SK-N-MC (cell line): ENCODE measurements at regions not wholly inside any gene's neighbourhood (a gene's known extent, or its start where the extent isn't known, plus 50 kb on each side); places are given as distances from the start of the nearest gene placed in this dataset.

Experiments
- EZH2 ChIP-seq: fragments of 200-600 bp; sonication (generic); IDR thresholded peaks from one replicate; pipeline ENCODE4 v1.6.1; 2017; ENCODE audit warnings: antibody characterized with exemption
- FOXP2 ChIP-seq: optimal IDR thresholded peaks from 2 replicates; pipeline ENCODE3; 2011; ENCODE audit warnings: mild to moderate bottlenecking, moderate library complexity; ENCODE audit not compliant: insufficient read depth; ENCODE audit errors: extremely low read length, control extremely low read depth
- POLR2AphosphoS5 ChIP-seq: IDR thresholded peaks from 2 replicates; pipeline ENCODE4 v1.6.1; 2012; ENCODE audit warnings: mild to moderate bottlenecking, low read depth, low read length, borderline replicate concordance

DNA sequence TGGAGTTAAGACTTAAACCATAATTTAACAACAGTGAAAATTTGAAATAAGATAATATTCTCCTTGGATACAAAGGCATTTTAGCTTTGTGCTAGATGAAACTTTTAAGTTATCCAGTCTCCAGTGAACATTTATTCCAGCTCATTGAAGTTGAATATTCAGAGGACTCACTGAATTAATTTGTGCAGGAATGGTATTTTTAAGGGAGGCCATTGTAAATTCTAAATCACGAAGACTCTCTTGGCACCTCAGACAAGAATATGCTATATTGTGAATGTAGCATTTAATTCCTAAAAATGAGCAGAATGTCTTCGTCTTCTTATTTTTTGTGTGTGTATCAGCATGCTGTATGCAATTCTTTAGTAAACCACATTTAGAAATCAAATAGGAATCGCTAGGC lies 731.7 kb upstream of the RAB6C start:
- TF ChIP-seq EZH2: no peak
- no peak for TF ChIP-seq POLR2AphosphoS5
- TF ChIP-seq FOXP2: no peak
